Mesothelial cell of epicardium (in vitro differentiated cells): ENCODE measurements at regions not wholly inside any gene's neighbourhood (a gene's known extent, or its start where the extent isn't known, plus 50 kb on each side); places are given as distances from the start of the nearest gene placed in this dataset.

ENCODE experiments used
- DNase-seq, 2 experiments: peaks; one replicate each; pipeline ENCODE4 v3.0.0; 2021; ENCODE audit warnings: low spot score in 2 of 2; ENCODE audit not compliant: unreplicated experiment in 2 of 2
- H3K27ac Mint-ChIP-seq: 2 replicates; pipeline ENCODE4 v1.8.0; 2021; ENCODE audit warnings: mixed read lengths
- H3K27me3 Mint-ChIP-seq: 2 replicates; pipeline ENCODE4 v1.8.0; 2021; ENCODE audit warnings: low read depth, mixed read lengths
- H3K36me3 Mint-ChIP-seq: 2 replicates; pipeline ENCODE4 v1.8.0; 2021; ENCODE audit warnings: mixed read lengths
- H3K4me1 Mint-ChIP-seq: 2 replicates; pipeline ENCODE4 v1.8.0; 2021; ENCODE audit warnings: mixed read lengths
- H3K4me3 Mint-ChIP-seq: 2 replicates; pipeline ENCODE4 v1.8.0; 2021; ENCODE audit warnings: mild to moderate bottlenecking, moderate library complexity, mixed read lengths
- H3K9me3 Mint-ChIP-seq: 2 replicates; pipeline ENCODE4 v1.8.0; 2021; ENCODE audit warnings: mixed read lengths
- TF ChIP-seq, protein P1 (sequence below): fragments of 200-600 bp; sonication (generic); IDR thresholded peaks from one replicate; pipeline ENCODE4 v1.5.0; 2021; ENCODE audit warnings: antibody characterized with exemption; ENCODE audit not compliant: unreplicated experiment

DNA sequence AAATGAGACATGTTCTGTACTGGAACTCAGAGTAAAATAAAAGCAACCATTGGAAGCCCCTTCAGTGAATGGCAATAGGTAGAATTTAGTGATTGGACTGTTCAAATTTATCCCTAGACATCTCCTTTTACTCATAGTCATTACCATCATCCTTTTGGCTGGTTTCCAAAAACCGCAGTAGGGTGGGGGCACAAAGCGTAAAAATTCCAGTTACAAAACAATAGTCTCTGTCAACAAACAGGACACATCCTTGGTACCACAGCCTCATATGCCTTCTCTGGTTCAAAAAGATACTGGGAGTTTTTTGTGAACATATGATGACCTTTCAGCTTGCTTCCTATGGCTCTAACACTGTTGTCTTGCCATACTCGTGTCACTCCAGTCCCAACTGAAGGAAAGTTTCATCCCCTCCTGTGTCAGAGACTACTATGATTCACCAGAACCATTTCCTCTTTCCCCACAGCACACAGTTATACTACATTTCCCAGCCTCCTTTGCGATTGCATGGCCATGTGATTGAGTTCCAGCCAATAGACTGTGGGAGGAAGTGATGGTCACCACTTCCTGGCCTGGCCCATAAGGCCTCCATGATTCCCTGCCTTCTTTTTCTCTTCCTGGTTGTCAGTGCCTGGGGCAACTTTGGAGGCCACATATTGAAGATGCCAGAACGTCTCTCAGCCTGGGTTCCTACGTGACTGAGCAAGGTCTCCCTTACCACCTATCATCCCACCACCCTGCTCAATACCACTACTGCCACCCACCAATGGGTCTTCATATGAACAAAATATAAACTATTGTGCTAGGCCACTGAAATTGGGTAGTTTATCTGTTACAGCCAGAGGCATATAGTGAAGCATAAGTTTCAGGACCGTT, 162.4 kb downstream of the ID4 start:
- Mint-ChIP-seq H3K27me3 (peaks cover 19% of the 10 kb centered on the region), H3K4me1 (peaks cover 3% of the 10 kb centered on the region), H3K27ac (no peak overlapping the region), H3K4me3 (no peak overlapping the region), H3K9me3 (peaks cover 5% of the 10 kb centered on the region), H3K36me3 (no peaks in the 10 kb centered on the region)
- no peak for DNase-seq
- TF ChIP-seq, protein P1, sequence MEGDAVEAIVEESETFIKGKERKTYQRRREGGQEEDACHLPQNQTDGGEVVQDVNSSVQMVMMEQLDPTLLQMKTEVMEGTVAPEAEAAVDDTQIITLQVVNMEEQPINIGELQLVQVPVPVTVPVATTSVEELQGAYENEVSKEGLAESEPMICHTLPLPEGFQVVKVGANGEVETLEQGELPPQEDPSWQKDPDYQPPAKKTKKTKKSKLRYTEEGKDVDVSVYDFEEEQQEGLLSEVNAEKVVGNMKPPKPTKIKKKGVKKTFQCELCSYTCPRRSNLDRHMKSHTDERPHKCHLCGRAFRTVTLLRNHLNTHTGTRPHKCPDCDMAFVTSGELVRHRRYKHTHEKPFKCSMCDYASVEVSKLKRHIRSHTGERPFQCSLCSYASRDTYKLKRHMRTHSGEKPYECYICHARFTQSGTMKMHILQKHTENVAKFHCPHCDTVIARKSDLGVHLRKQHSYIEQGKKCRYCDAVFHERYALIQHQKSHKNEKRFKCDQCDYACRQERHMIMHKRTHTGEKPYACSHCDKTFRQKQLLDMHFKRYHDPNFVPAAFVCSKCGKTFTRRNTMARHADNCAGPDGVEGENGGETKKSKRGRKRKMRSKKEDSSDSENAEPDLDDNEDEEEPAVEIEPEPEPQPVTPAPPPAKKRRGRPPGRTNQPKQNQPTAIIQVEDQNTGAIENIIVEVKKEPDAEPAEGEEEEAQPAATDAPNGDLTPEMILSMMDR, result no peak

- H3K27me3 Mint-ChIP-seq, result peaks cover 8% of the 10 kb centered on the region
- H3K4me3 Mint-ChIP-seq, result no peak overlapping the region
- H3K4me1 Mint-ChIP-seq, result no peaks in the 10 kb centered on the region
- no peaks in the 10 kb centered on the region for H3K36me3 Mint-ChIP-seq
- TF ChIP-seq, protein P1, result no peak
- H3K27ac Mint-ChIP-seq, result no peak overlapping the region
- DNase-seq, result no peak
- H3K9me3 Mint-ChIP-seq, result peaks cover 5% of the 10 kb centered on the region
Observed at GRCh38 chr6:20001286-20001685, 164.1 kb downstream of the ID4 start.

DNA sequence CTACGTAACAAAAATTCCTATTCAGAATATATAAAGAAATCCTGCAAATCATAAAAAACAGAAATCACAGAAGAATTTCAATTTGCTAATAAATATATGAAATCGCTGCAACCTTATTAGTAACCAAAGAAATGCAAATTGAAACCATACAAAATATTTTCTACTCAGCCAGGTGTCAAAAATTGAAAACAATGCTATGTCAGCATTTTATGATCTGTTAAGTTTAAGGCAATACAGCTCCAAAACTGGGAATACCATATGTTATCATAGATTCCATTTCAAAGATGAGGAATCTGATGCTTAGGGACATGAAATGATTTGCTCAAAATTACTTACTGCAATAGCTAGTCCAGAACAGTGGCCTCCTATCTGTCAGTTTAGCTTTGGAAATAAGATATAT, 168.9 kb downstream of the ID4 start:
- Mint-ChIP-seq H3K4me3 (no peak overlapping the region), H3K36me3 (no peaks in the 10 kb centered on the region), H3K9me3 (no peaks in the 10 kb centered on the region), H3K4me1 (peaks cover 20% of the 10 kb centered on the region), H3K27ac (no peak overlapping the region), H3K27me3 (no peaks in the 10 kb centered on the region)
- no peak for DNase-seq
- TF ChIP-seq, protein P1, result no peak

DNA sequence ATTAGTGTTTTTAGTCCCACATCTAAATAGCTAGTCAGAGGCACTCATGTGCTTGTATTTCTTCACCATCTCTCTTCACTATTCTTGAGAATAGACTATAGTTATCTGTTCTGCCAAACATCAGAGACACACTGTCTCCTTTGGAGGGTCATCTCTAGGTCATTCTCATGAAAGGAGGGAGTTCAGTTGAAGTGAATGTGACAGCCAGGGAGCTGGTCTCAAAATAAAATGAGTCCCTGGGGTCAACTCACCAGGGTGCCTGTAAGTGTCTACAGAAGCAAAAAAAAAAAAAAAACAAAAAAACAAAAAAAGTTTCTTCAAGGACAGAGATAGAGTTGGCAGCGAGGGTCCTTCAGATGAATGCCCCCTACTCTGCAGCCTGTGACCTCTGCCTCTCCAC, 171.0 kb downstream of the ID4 start:
- H3K4me1 Mint-ChIP-seq, result peaks cover 20% of the 10 kb centered on the region
- no peaks in the 10 kb centered on the region for H3K36me3 Mint-ChIP-seq
- no peak overlapping the region for H3K27ac Mint-ChIP-seq
- no peaks in the 10 kb centered on the region for H3K27me3 Mint-ChIP-seq
- TF ChIP-seq, protein P1, result no peak
- no peaks in the 10 kb centered on the region for H3K9me3 Mint-ChIP-seq
- H3K4me3 Mint-ChIP-seq, result no peak overlapping the region
- no peak for DNase-seq

DNA sequence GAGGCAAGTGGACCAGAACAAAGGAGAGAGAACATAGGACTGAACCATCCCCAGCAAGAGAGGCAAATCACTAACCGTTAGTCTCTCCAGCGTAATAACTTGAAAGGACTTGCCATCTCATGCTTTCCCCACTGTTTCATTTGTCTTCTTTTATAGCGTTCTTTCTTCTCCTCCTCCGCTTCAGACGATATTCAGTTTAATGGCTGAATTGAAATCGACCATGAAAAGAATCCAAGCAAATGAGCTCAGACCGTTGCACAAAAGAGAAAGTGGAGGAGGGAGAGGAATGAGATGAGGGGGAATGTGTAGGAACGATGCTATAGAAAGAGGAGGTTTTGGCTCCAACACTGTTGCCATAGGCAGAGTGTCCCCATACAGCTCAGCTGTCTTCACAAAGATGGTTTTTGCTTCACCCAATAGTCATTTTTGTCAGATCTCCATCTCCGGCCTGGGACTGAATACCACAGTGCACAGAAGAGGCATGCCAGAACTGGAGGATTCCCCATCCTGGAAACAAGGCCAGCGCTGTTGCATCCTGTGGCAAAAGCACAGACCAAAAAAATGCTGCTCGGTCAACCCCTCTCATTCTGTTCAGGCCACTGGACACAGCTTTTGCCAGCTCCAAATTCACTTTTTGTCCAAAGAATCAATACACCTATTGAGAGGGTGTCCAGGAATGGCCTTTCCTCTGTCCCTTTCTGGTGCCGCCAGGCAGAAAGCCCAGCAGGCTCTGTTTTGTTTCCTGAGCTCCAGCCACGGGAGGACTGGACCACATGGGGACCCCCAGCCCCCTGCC, 176.1 kb downstream of the ID4 start:
- H3K9me3 Mint-ChIP-seq, result peaks cover 2% of the 10 kb centered on the region
- TF ChIP-seq, protein P1, result no peak
- H3K27me3 Mint-ChIP-seq, result peaks cover 2% of the 10 kb centered on the region
- H3K4me3 Mint-ChIP-seq, result no peak overlapping the region
- H3K27ac Mint-ChIP-seq, result no peak overlapping the region
- DNase-seq, result no peak
- H3K4me1 Mint-ChIP-seq, result peaks cover 12% of the 10 kb centered on the region
- no peaks in the 10 kb centered on the region for H3K36me3 Mint-ChIP-seq
